GM12872 (cell line): ENCODE measurements at regions not wholly inside any gene's neighbourhood (a gene's known extent, or its start where the extent isn't known, plus 50 kb on each side); places are given as distances from the start of the nearest gene placed in this dataset.

Experiments used
- CTCF ChIP-seq: IDR thresholded peaks from 3 replicates; pipeline ENCODE4 v1.5.1; 2011; ENCODE audit warnings: low read depth, mild to moderate bottlenecking, low read length, moderate library complexity; ENCODE audit not compliant: insufficient read depth

- TF ChIP-seq CTCF = no peak
Observed at GRCh38 chr13:85638265-85638664, 161.0 kb downstream of the SLITRK6 start.

- TF ChIP-seq CTCF = no peak
Observed at GRCh38 chr13:85632526-85633195, 166.6 kb downstream of the SLITRK6 start.

GRCh38 chr13:85631801-85632200 lies 167.4 kb downstream of the SLITRK6 start:
- TF ChIP-seq CTCF = no peak

GRCh38 chr13:85626603-85627002 lies 172.6 kb downstream of the SLITRK6 start:
- TF ChIP-seq CTCF = no peak

GRCh38 chr13:85619321-85619720 lies 179.9 kb downstream of the SLITRK6 start:
- TF ChIP-seq CTCF = no peak

GRCh38 chr13:85618521-85618920 lies 180.7 kb downstream of the SLITRK6 start:
- no peak for TF ChIP-seq CTCF

- no peak for TF ChIP-seq CTCF
Observed at GRCh38 chr13:85616275-85616674, 182.9 kb downstream of the SLITRK6 start.
